ENCODE measurements at regions not wholly inside any gene's neighbourhood (a gene's known extent, or its start where the extent isn't known, plus 50 kb on each side); places are given as distances from the start of the nearest gene placed in this dataset.

- no peak for TF ChIP-seq POLR2A (IDR thresholded peaks at IDR 0.05)
- TF ChIP-seq, protein P1, sequence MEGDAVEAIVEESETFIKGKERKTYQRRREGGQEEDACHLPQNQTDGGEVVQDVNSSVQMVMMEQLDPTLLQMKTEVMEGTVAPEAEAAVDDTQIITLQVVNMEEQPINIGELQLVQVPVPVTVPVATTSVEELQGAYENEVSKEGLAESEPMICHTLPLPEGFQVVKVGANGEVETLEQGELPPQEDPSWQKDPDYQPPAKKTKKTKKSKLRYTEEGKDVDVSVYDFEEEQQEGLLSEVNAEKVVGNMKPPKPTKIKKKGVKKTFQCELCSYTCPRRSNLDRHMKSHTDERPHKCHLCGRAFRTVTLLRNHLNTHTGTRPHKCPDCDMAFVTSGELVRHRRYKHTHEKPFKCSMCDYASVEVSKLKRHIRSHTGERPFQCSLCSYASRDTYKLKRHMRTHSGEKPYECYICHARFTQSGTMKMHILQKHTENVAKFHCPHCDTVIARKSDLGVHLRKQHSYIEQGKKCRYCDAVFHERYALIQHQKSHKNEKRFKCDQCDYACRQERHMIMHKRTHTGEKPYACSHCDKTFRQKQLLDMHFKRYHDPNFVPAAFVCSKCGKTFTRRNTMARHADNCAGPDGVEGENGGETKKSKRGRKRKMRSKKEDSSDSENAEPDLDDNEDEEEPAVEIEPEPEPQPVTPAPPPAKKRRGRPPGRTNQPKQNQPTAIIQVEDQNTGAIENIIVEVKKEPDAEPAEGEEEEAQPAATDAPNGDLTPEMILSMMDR (IDR thresholded peaks at IDR 0.05) = no peak
Measured at GRCh38 chr4:36511785-36512184, 230.4 kb downstream of the DTHD1 start.
